ENCODE measurements at regions not wholly inside any gene's neighbourhood (a gene's known extent, or its start where the extent isn't known, plus 50 kb on each side); places are given as distances from the start of the nearest gene placed in this dataset.
"Not testable (repeated sequence)": the region's sequence is repeated elsewhere in the genome, so short reads cannot be mapped to it uniquely, and the experiment has no call there.

DNA sequence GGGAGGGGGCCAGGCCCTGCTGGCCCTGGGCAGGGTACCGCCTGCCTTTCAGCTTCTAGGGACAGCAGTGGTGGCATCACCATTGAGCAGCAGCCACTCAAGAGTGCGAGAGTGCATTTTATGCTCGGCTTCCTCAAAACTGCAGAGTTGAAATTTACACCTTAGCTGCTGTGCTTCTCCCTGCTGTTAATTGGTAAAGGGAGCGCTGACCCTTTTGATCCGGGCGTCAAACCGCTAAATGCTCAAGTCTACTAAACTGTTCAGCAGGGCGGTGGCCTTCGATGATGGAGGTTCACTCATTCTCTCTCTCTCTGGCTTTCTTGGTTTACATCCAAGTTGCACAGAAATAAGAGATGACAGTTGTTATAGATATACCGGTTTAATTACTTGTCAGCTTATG is 368.6 kb upstream of the IRX2 start:
- DNase-seq (ENCODE audit: low spot score): no peak

GRCh38 chr5:3119435-3119834 is 368.0 kb upstream of the IRX2 start:
- no peak for DNase-seq (ENCODE audit: low spot score)

GRCh38 chr5:3118340-3118739 is 366.9 kb upstream of the IRX2 start:
- DNase-seq (ENCODE audit: low spot score): no peak

- DNase-seq (ENCODE audit: low spot score): no peak
Measured at GRCh38 chr5:3116366-3116765, 364.9 kb upstream of the IRX2 start.

GRCh38 chr5:3114467-3114866 is 363.0 kb upstream of the IRX2 start:
- DNase-seq (ENCODE audit: low spot score): no peak

DNA sequence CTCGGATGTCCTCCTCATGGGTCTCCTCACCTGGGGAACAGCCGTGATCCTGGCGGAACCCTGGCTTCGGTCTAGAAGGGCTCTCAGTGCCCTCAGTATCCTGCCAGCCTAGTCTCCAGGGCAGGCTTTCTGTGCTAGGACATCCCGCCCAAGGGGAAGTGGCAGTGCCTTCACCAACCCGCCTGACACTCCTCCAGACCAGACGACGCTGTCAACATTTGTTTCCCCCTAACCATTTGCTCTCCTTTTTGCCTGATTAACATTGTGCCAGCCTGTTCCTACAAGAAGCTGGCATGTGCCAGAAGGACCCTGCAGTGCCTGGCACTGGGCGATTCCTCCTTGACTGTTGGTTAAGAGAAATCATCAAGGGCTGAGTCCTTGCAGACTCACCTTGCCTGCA is 358.9 kb upstream of the IRX2 start:
- no peak for DNase-seq (ENCODE audit: low spot score)

DNA sequence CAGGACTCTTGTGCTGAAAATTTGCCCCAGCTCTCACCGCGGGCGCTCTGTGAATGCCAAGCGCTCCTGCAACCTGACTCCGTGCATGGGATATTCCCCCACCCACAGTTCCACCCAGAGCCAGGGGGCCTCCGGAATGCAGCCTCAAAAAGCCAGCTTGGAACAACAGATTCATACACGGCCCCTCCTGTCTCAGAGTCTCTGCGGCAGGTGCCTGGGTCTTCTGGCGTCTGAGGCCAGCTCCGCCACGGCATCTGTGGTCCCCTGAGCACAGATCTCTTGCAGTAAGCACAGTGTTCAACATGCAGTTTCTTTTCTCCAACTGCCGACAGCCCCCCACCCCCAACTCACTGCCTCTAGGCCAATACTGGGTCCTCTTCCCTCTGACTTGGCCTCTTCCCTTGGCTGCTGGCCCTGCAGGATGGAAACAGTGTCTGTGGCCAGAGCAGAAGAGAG is 355.7 kb upstream of the IRX2 start:
- DNase-seq (ENCODE audit: low spot score): no peak

DNA sequence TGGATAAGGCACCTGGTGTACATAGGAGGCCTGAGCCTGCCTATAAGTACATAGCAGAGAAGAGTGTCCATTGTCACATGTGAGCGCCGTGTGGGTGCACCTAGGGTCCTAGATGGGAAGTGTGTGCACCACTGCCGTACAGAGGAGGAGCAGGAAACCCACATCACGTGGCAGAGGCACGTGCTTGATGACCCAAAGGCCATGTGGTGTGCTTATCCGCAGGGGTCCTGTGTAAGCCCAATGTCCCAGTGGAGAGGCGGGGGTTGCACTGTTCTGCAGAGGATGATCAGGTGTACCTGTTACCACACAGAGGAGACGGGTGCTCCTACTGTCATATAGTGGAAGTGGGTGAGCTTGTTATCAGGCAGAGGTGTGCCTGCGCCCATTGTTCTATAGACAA is 354.1 kb upstream of the IRX2 start:
- DNase-seq (ENCODE audit: low spot score): no peak

DNA sequence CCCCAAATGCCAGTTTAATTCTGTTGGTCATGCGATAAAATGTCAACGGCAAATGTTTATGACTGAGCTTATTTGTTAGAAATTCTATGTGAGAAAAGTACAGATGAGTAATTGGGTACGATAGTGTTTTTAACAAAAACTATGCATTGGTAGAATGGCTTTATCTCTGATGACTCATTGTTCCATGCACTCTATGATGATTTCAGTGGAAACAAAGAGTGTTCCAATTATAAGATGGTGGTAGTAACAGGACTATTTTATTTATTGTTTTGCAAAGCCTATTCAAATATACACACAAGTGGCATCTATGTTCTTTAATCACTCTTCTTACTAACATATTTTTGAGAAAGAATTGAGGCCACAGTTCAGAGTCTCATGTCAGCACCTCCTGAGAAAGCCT is 353.7 kb upstream of the IRX2 start:
- DNase-seq (ENCODE audit: low spot score): no peak

DNA sequence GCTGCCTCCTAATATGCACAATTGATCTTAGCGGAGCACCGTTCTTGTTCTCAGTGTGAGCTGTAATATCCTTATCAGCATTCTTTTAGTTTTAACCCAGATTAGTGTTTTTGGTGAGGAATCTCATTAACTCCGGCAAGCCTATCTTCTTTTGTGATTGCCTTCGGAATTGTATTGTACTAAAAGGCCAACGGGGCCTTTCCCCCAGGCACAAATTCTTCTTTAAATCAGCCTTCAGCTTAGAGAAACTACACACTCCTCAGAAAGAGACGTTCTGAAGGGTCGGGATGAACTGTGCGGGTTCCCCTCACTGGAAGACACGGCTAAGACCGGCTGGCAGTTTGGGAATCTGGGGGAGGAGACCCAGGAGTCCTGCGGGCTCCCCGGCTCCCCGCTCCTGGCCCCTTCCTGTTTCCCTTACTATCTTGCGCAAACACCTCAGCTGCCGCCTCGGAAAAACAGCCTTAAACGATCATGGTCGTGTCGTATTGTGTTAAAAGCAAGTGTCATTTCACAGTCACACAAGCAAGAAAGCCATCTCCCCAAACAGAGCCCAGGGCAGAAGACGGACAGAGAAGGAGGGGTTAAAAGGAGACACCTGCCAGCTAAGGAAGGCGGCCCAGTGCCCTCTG is 353.1 kb upstream of the IRX2 start:
- DNase-seq (ENCODE audit: low spot score): no peak

DNA sequence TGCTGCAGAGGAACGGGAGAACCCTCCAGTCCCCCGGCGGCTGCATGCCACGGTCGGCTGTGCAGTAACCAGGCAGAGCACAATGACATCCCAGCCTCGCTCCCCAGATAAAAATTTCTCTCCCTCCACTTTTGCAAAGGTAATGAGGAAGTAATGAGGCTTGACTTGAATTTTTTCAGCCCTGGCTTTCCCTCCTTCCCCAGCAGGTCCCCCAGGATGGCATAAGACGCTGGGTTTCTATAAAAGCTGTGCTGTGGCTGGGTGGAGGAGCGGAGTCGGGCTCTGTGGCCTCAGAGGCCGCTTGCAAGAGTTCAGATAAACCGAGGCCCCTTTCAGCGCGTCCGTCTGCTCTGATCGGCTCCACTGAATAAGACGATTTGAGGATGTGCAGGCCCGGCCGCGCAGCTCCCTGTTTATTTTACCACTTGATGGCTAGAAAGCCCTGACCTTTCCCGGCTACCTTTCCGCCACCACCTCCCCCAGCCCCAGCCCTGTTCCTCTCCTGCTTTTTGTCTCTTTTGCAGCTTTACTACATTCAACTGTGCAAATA is 351.9 kb upstream of the IRX2 start:
- DNase-seq (ENCODE audit: low spot score): peak; percentile 75

- DNase-seq (ENCODE audit: low spot score): no peak
Measured at GRCh38 chr5:3102531-3102930, 351.1 kb upstream of the IRX2 start.

- peak; percentile 18 for DNase-seq (ENCODE audit: low spot score)
Measured at GRCh38 chr5:3101561-3101960, 350.1 kb upstream of the IRX2 start.

GRCh38 chr5:3100921-3101551 is 349.6 kb upstream of the IRX2 start:
- DNase-seq (ENCODE audit: low spot score): peak; percentile 87

DNA sequence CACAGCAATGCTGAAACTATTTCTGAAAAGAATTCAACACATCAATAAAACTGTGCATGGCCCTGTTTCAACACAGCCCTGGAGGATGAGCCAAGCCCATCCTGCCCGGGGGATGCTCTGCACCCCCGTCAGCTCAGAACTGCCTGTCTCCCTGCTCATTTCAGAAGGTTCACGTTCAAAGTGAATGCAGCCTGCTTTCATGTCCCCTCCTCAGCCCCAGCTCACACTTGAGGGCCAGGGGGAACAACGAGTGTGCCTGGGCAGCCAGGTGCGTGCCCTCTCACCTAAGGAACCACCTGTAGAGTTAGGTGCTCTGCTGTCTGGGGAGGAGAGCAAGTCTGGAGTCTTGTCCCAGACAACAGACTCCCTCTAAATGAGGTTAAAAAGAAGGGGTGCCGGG is 348.5 kb upstream of the IRX2 start:
- DNase-seq (ENCODE audit: low spot score): peak; percentile 57

- peak; percentile 89 for DNase-seq (ENCODE audit: low spot score)
Measured at GRCh38 chr5:3099526-3099925, 348.0 kb upstream of the IRX2 start.

GRCh38 chr5:3098821-3099220 is 347.3 kb upstream of the IRX2 start:
- DNase-seq (ENCODE audit: low spot score): no peak

DNA sequence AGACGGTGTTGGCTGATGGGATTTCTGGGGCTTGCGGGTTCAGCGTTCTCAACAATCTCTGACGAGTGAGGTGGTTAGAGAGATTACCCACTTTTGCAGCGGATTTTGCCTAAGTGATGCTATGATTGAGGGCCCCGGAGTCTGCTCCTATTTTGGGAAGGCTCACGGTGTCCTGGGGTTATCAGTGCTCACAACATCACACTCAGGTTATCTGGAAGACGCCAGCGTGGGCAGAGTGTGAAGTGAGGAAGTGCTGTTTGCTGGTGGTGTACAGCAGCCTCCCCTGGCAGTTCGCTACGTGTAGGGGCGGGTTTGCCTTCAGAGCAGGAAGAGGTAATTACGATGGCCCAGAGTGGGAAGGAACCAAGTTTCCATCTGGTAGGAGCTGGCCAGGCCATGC is 341.2 kb upstream of the IRX2 start:
- DNase-seq (ENCODE audit: low spot score): peak; percentile 47

DNA sequence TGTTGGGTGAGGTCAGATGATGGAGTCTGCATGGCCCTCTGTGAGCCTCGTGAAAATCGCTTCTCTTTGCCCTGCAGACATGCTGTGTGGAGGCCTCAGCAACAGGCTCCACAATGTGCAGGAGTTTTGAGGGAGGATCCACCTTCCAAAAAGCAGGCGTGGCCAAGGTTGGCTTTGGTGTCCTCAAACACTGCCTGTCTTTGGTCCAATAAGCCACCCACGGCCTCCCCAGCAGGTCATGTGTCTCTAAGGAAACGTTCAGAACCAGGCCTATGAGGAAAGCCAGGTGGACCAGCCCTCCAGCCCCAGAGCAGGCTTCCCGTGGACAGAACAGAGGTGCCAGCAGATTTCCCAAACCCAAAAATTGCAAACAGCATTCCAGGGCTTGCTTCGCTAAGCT is 340.7 kb upstream of the IRX2 start:
- peak; percentile 77 for DNase-seq (ENCODE audit: low spot score)

DNA sequence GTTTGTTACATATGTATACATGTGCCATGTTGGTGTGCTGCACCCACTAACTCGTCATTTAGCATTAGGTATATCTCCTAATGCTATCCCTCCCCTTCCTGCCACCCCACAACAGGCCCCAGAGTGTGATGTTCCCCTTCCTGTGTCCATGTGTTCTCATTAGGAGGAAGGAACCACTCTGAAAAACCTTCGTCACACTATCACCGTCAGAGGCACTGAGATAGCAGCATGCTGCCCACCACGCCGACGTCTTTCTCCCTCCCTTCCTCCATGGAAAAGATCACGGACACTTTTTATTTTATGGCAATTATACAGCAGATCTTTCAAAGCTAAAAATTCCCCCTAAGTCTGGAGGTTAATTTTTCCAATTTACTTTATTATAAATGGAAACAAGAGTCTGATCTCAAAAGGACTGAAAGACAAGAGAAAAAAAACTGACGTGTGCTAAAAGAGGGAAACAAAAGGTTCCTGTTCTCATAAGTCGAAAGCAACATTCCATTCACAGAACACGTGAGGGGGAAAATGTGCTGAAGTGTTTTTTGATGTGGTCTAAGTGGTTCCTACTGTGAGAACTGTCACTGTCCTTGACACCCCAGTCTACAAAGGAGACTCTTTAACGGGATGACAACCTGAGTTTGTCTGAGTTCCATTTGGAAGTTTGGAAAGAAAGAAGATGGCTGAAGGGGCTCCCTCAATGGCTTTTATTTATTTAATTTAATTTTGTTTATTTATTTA is 339.7 kb upstream of the IRX2 start:
- DNase-seq (ENCODE audit: low spot score): no peak

DNA sequence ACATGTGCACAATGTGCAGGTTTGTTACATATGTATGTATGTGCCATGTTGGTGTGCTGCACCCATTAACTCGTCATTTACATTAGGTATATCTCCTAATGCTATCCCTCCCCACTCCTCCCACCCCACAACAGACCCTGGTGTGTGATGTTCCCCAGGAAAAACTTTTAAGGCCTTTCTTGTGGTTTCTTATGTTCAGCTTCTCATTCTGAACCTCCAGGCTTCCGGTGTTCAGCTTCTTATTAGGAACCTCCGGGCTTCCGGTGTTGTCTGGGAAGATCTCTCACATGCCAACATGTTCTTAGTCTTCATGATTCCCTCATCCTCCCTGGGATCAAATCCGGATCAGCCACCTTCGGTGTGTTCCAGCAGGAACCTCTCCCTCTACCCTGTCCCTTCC is 338.8 kb upstream of the IRX2 start:
- not testable (repeated sequence) for DNase-seq (ENCODE audit: low spot score)

GRCh38 chr5:3080366-3080765 is 328.9 kb upstream of the IRX2 start:
- DNase-seq (ENCODE audit: low spot score): no peak
